HepG2 (cell line): ENCODE measurements at regions not wholly inside any gene's neighbourhood (a gene's known extent, or its start where the extent isn't known, plus 50 kb on each side); places are given as distances from the start of the nearest gene placed in this dataset.
A peak's percentile ranks its signal among the peaks of the same experiment; 100 is the strongest.

Experiments used
- ATAC-seq: fragments of 200-7000 bp; cut with Tn5 transposase; 3 replicates; pipeline ENCODE4 v1.9.1; 2020; ENCODE audit warnings: mild to moderate bottlenecking, moderate library complexity
- BruUV-seq: library from RNA; stranded (reverse); fragments of 400-500 nt; replicated peaks from 2 replicates; lab custom pipeline; 2021; lab: Mats Ljungman, UMichigan
- CTCF ChIA-PET: fragments of 300-600 bp; formaldehyde crosslinking; extraction: SDS; loops from one replicate; lab custom pipeline; 2021; ENCODE audit warnings: low total read pairs, inconsistent platforms, low intra/inter-chr PET ratio; lab: Yijun Ruan, JAX
- POLR2A ChIA-PET: fragments of 350-600 bp; sonication (Branson Sonifier 250); formaldehyde crosslinking; loops from one replicate; lab custom pipeline; 2020; ENCODE audit warnings: antibody characterized with exemption, inconsistent platforms; lab: Yijun Ruan, JAX
- DNase-seq: peaks from one replicate; pipeline ENCODE4 v3.0.0-alpha.2; 2015; ENCODE audit warnings: low spot score
- FAIRE-seq: peaks from 3 replicates; lab custom pipeline; 2011; peaks lifted over from hg19 to GRCh38; lab: Jason Lieb, UNC
- H2AFZ ChIP-seq: one replicate; pipeline ENCODE4 v1.6.1; 2011; ENCODE audit warnings: low read length, inconsistent platforms
- H3K27ac ChIP-seq: fragments of 300-600 bp; 3 replicates; pipeline ENCODE4 v1.8.0; 2011; ENCODE audit warnings: mixed run types, mild to moderate bottlenecking, mixed read lengths, low read length, inconsistent platforms; ENCODE audit not compliant: insufficient read depth; ENCODE audit errors: extremely low read length
- H3K27me3 ChIP-seq, 2 experiments: fragments of 200-600 bp in 1 of 2; 2 replicates in 1 of 2; 3 replicates in 1 of 2; pipeline versions ENCODE4 v1.6.0 to v1.8.0; 2011; ENCODE audit warnings: low read length in 2 of 2, mild to moderate bottlenecking in 2 of 2, moderate library complexity in 2 of 2, inconsistent platforms in 1 of 2; ENCODE audit not compliant: insufficient read depth in 2 of 2, control insufficient read depth in 1 of 2
- H3K36me3 ChIP-seq, 2 experiments: fragments of 200-600 bp in 1 of 2; replicated peaks in 1 of 2; 2 replicates in 1 of 2; 3 replicates in 1 of 2; pipeline versions ENCODE4 v1.5.1 to v1.8.0; 2011; ENCODE audit warnings: low read length in 2 of 2, inconsistent platforms in 1 of 2; ENCODE audit not compliant: insufficient read depth in 2 of 2, control insufficient read depth in 1 of 2
- H3K4me1 ChIP-seq: 2 replicates; pipeline ENCODE4 v1.5.1; 2012; ENCODE audit warnings: low read length, inconsistent platforms; ENCODE audit not compliant: insufficient read depth
- H3K4me2 ChIP-seq: 2 replicates; pipeline ENCODE4 v1.6.0; 2011; ENCODE audit warnings: low read depth, low read length, inconsistent platforms
- H3K4me3 ChIP-seq, 3 experiments: fragments of 200-600 bp in 1 of 3; sonication (generic), shearing (Covaris generic) in 1 of 3; replicated peaks in 1 of 3; 2 replicates each; pipeline ENCODE4 v1.5.1; 2011 to 2016; ENCODE audit warnings: low read length in 3 of 3, inconsistent platforms in 2 of 3, low read depth in 2 of 3, mild to moderate bottlenecking in 2 of 3, control low read depth in 1 of 3, mixed read lengths in 1 of 3; ENCODE audit not compliant: insufficient read depth in 1 of 3
- H3K79me2 ChIP-seq: one replicate; pipeline ENCODE4 v1.6.1; 2011; ENCODE audit warnings: low read length, inconsistent platforms; ENCODE audit not compliant: insufficient read depth
- H3K9ac ChIP-seq: 2 replicates; pipeline ENCODE4 v1.6.0; 2011; ENCODE audit warnings: mild to moderate bottlenecking, low read depth, low read length, inconsistent platforms; ENCODE audit not compliant: insufficient read depth
- H3K9me3 ChIP-seq: 2 replicates; pipeline ENCODE4 v1.5.1; 2012; ENCODE audit warnings: mild to moderate bottlenecking, low read length
- H4K20me1 ChIP-seq: 2 replicates; pipeline ENCODE4 v1.6.0; 2011; ENCODE audit warnings: inconsistent platforms, mild to moderate bottlenecking, low read length, moderate library complexity; ENCODE audit not compliant: insufficient read depth
- CENPX ChIP-seq: sonication (generic); formaldehyde crosslinking; IDR thresholded peaks from 2 replicates; pipeline ENCODE4 v1.9.0; 2021; ENCODE audit warnings: mild to moderate bottlenecking, missing genetic modification reagents, moderate library complexity
- CTCF ChIP-seq: sonication (generic); formaldehyde crosslinking; IDR thresholded peaks from 2 replicates; pipeline ENCODE4 v1.5.0; 2020; ENCODE audit warnings: mild to moderate bottlenecking, missing genetic modification reagents, moderate library complexity
- MNT ChIP-seq: fragments of 450-650 bp; IDR thresholded peaks from 2 replicates; pipeline ENCODE4 v1.6.1; 2016
- RFXAP ChIP-seq: sonication (generic); formaldehyde crosslinking; IDR thresholded peaks from 2 replicates; pipeline ENCODE4 v1.4.0; 2020; ENCODE audit warnings: missing genetic modification reagents, borderline replicate concordance
- STAG1 ChIP-seq: sonication (generic); formaldehyde crosslinking; IDR thresholded peaks from 2 replicates; pipeline ENCODE4 v1.4.0; 2020; ENCODE audit warnings: missing genetic modification reagents
- TERF1 ChIP-seq: sonication (generic); formaldehyde crosslinking; IDR thresholded peaks from 2 replicates; pipeline ENCODE4 v1.8.0; 2022; ENCODE audit warnings: mild to moderate bottlenecking, missing genetic modification reagents, moderate library complexity
- WGBS: methylation state at CpG from one replicate; pipeline ENCODE4 v1.1.6; 2017; ENCODE audit warnings: low lambda C conversion rate; 5-methylcytosine and 5-hydroxymethylcytosine counted together
- in situ Hi-C: cut with HindIII; loops from 2 replicates; pipeline ENCODE4 v1.10.0; 2017; ENCODE audit warnings: low pct_unique_long_range_greater_than_20kb; ENCODE audit not compliant: extremely low pct_ligation_motif_present
- intact Hi-C: fragments of 100-400 bp; cut with micrococcal nuclease; formaldehyde crosslinking; loops from one replicate; pipeline ENCODE4 v1.10.0; 2022; ENCODE audit not compliant: unreplicated experiment

GRCh38 chr16:86093801-86094750 is 195.1 kb downstream of the IRF8 start:
- no peaks in the 10 kb centered on the region for H4K20me1 ChIP-seq
- H3K4me2 ChIP-seq = no peak overlapping the region
- no peak overlapping the region for H3K9ac ChIP-seq
- H3K4me1 ChIP-seq = peaks cover 16% of the 10 kb centered on the region
- ChIA-PET POLR2A (no interaction called here), CTCF (no interaction called here)
- no peaks in the 10 kb centered on the region for H3K79me2 ChIP-seq
- no peak overlapping the region for H2AFZ ChIP-seq
- 52% methylated on average over 11 of the region's 14 CpGs for WGBS
- intact Hi-C loops (no loop called here), in situ Hi-C loops (no loop called here)
- peak; percentile 49 for TF ChIP-seq CTCF (CRISPR knock-in tag)
- no peak for TF ChIP-seq RFXAP (CRISPR knock-in tag)
- TF ChIP-seq STAG1 (CRISPR knock-in tag) = 0 out of 2 replicates have a peak, but pooled peaks have one; percentile 10
- H3K4me3 ChIP-seq = no peak overlapping the region
- H3K36me3 ChIP-seq = no peaks in the 10 kb centered on the region
- DNase-seq (no peak), FAIRE-seq (no peak), ATAC-seq (peak; percentile 55)
- H3K9me3 ChIP-seq = no peaks in the 10 kb centered on the region
- no TSS peak for BruUV-seq
- H3K27me3 ChIP-seq = peaks cover 0 to 12% of the 10 kb centered on the region in 2 experiments; a peak in 2 of 5 replicates
- no peak overlapping the region for H3K27ac ChIP-seq

DNA sequence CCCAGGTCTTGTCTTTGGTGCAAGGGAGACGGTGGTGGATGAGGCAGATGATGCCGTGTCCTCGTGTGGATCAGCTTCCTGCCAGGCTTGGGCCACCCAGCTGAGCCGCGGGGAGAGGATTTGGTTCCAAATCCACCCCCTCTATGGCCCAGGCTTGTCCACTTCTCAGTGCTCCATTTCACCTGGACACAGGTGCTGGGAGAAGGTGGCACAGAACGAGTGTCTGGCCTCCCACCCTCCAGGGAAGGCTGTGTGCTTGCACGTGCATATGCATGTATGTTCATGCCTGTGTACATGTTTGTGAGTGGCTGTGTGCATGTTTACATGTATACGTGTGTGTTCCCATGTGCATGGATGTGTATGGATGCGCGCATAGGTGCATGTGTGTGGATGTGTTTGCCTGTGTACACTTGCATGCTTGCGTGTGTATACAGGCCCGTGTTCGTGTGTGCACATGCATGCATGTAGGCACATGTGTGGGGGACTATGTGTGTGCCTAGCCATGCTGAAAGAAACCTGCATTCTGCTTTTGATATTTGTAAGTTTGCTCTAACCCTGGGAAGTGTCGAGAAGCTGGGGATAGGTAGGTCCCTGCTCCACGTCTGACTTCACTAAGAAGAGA is 196.3 kb downstream of the IRF8 start:
- no peak for DNase-seq
- Histone ChIP-seq H3K9me3 (no peaks in the 10 kb centered on the region), H3K27me3 (peaks cover 0 to 6% of the 10 kb centered on the region in 2 experiments; a peak in 1 of 5 replicates), H3K36me3 (no peaks in the 10 kb centered on the region), H3K4me1 (peaks cover 17% of the 10 kb centered on the region), H3K4me3 (no peak overlapping the region), H3K4me2 (no peak overlapping the region), H3K9ac (no peak overlapping the region), H4K20me1 (no peaks in the 10 kb centered on the region)
- CTCF ChIA-PET = no interaction called here
- WGBS = 36% methylated on average over 15 of the region's 15 CpGs
- in situ Hi-C loops = no loop called here
- intact Hi-C loops = no loop called here
- no peak for ATAC-seq
- no TSS peak for BruUV-seq
- no peak for TF ChIP-seq TERF1
- TF ChIP-seq CENPX (CRISPR knock-in tag) = no peak
- peak; percentile 64 for TF ChIP-seq MNT
- TF ChIP-seq, all 625 proteins: peak for 1
- Histone ChIP-seq H3K79me2 (no peaks in the 10 kb centered on the region), H3K27ac (no peak overlapping the region), H2AFZ (no peak overlapping the region)
- POLR2A ChIA-PET = no interaction called here
- FAIRE-seq = no peak
